ENCODE measurements at regions not wholly inside any gene's neighbourhood (a gene's known extent, or its start where the extent isn't known, plus 50 kb on each side); places are given as distances from the start of the nearest gene placed in this dataset.

DNA sequence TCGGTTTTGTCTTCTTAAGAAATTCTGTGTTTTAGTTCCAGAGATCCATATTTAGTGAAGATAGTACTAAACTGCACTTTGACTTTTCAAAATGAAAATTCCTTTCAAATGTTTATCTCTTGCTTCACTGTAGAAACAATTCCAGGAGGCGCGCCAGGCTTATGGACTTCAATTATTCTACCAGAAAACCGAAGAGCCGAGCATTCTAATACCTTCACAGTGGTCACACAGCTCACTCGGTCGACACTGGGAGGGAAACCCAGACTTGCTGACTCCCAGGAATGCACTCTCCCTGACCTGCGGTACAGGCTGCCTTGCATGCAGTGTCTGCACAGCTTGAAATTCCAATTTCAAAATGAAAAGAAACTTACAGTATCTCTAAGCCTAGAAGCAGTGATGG is 119.9 kb upstream of the PIEZO2 start:
- Histone ChIP-seq H3K4me3 (peak overlapping the region in 4 of 12 donors; percentile 8 to 29 (median 12)), H3K4me1 (peaks cover 0 to 6% (median 0%) of the 10 kb centered on the region in 12 donors)
- ATAC-seq: no peak

DNA sequence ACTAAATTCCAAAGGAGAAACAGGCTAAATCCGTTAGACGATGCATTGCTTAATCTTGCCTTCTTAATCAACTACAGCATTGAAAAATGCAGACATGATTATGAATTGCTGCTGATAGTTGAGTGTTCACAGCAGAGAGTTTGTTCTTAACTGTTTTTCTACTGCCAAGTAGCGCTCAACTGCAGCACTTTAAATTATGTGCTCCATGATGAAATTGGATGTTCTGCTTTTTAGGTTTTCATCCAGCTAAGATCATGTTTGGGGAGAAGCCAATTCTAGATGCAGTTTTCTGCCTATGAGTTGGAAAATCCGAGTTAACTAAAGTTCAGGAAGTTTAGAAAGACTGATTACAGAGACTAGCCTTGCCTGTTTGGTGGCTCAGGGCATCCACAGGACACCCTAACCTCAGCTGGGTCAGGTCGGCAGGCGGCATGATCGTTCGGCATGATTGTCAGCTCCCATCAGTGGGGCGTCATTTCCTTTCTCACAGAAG is 119.4 kb upstream of the PIEZO2 start:
- TF ChIP-seq, protein P1, sequence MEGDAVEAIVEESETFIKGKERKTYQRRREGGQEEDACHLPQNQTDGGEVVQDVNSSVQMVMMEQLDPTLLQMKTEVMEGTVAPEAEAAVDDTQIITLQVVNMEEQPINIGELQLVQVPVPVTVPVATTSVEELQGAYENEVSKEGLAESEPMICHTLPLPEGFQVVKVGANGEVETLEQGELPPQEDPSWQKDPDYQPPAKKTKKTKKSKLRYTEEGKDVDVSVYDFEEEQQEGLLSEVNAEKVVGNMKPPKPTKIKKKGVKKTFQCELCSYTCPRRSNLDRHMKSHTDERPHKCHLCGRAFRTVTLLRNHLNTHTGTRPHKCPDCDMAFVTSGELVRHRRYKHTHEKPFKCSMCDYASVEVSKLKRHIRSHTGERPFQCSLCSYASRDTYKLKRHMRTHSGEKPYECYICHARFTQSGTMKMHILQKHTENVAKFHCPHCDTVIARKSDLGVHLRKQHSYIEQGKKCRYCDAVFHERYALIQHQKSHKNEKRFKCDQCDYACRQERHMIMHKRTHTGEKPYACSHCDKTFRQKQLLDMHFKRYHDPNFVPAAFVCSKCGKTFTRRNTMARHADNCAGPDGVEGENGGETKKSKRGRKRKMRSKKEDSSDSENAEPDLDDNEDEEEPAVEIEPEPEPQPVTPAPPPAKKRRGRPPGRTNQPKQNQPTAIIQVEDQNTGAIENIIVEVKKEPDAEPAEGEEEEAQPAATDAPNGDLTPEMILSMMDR (IDR thresholded peaks at IDR 0.05): no peak
- TF ChIP-seq POLR2A (IDR thresholded peaks at IDR 0.05): no peak
- Histone ChIP-seq H3K9me3 (peaks cover 0 to 6% (median 4%) of the 10 kb centered on the region in 12 donors), H3K27me3 (no peaks in the 10 kb centered on the region), H3K27ac (no peak overlapping the region), H3K4me1 (peaks cover 0 to 6% (median 0%) of the 10 kb centered on the region in 12 donors), H3K36me3 (no peaks in the 10 kb centered on the region), H3K4me3 (peak overlapping the region in 4 of 12 donors; percentile 8 to 29 (median 12))
- intact Hi-C loops (cut with DNase I): no loop called here
- 47 to 67% (median 56%) methylated on average over 9 of the region's 9 CpGs for WGBS, 4 donors
- DNase-seq (no peak), ATAC-seq (no peak)

More for the DNA sequence above, 119.9 kb upstream of the PIEZO2 start:
- H3K27me3 ChIP-seq: no peaks in the 10 kb centered on the region
- intact Hi-C loops (cut with DNase I): no loop called here
- TF ChIP-seq, protein P1 (IDR thresholded peaks at IDR 0.05): no peak
- TF ChIP-seq POLR2A (IDR thresholded peaks at IDR 0.05): no peak
- no peaks in the 10 kb centered on the region for H3K36me3 ChIP-seq
- DNase-seq: no peak
- H3K27ac ChIP-seq: no peak overlapping the region
- 53 to 71% (median 60%) methylated on average over 8 of the region's 8 CpGs for WGBS, 4 donors
- H3K9me3 ChIP-seq: peaks cover 0 to 1% (median 0%) of the 10 kb centered on the region in 12 donors

DNA sequence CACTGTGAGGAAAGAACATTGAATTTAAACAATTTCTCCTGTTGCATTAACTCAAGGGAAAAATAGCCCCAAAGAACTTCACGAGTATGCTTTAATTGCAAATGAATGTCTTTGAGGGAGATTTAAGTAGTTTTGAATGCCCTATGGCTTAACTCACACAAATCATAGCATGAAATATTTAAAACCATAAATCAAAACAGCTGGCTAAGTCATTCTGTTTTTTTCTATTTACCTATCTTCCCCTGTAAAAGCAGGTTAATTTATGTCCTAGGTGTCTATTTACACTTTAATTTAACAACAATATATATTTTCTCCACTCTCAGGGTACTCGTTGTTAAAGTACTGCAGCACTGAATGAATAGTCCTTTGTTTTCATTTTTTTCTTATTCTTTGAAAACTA is 118.8 kb upstream of the PIEZO2 start:
- DNase-seq: no peak
- Histone ChIP-seq H3K4me1 (peaks cover 0 to 6% (median 0%) of the 10 kb centered on the region in 12 donors), H3K9me3 (peaks cover 0 to 12% (median 9%) of the 10 kb centered on the region in 12 donors), H3K27me3 (no peaks in the 10 kb centered on the region), H3K4me3 (peak overlapping the region in 1 of 12 donors; percentile 15), H3K36me3 (no peaks in the 10 kb centered on the region), H3K27ac (no peak overlapping the region)
- intact Hi-C loops (cut with DNase I): no loop called here
- TF ChIP-seq POLR2A (IDR thresholded peaks at IDR 0.05): no peak
- TF ChIP-seq, protein P1 (IDR thresholded peaks at IDR 0.05): no peak
- 62 to 82% (median 67%) methylated on average over 2 of the region's 2 CpGs for WGBS, 4 donors
- ATAC-seq: no peak

DNA sequence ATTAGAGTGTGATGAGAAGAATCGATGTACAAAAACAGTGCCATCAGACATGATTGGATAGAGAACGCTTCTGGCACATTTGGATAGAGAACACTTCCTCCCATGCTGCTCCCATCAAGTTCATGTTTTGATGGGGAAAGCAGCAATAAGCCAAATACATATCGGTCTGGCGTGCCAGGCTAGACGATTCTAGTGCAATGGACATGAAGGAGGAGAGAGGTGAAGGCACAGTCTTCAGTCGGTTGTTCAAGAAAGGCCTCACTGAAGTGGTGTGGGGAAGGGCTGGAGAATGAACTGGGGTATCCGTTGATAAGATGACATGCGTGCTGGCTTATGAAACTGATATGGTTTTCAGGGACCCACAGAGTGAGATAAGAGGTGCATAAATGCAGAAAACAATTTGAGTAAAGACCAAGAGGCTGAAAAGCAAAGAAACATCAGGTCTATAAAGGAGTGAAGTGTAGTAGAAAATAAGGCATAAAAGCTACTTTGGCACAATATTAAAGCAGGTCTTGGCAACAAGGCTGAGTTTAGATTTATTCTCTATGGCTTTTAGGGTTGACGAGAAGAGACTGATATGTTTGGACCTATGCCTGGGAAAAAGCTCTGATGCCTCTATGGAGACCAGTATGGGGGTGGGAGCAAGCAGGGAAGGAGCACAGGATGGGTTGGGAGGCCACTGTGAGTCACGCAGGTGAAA is 117.6 kb upstream of the PIEZO2 start:
- Histone ChIP-seq H3K4me3 (no peak overlapping the region), H3K27ac (no peak overlapping the region), H3K27me3 (no peaks in the 10 kb centered on the region), H3K4me1 (peaks cover 0 to 6% (median 0%) of the 10 kb centered on the region in 12 donors), H3K36me3 (no peaks in the 10 kb centered on the region), H3K9me3 (peaks cover 0 to 13% (median 9%) of the 10 kb centered on the region in 12 donors)
- DNase-seq: no peak
- WGBS, 4 donors: 78 to 83% (median 79%) methylated on average over 10 of the region's 10 CpGs
- TF ChIP-seq POLR2A (IDR thresholded peaks at IDR 0.05): no peak
- TF ChIP-seq, protein P1 (IDR thresholded peaks at IDR 0.05): no peak
- ATAC-seq: no peak
- intact Hi-C loops (cut with DNase I): no loop called here
